ENCODE measurements at regions not wholly inside any gene's neighbourhood (a gene's known extent, or its start where the extent isn't known, plus 50 kb on each side); places are given as distances from the start of the nearest gene placed in this dataset.

GRCh38 chr7:91671245-91671644 is 209.3 kb downstream of the MTERF1 start:
- TF ChIP-seq EZH2 (IDR thresholded peaks at IDR 0.05; ENCODE audit: borderline replicate concordance, insufficient read depth, low read depth, low read length, poor library complexity, severe bottlenecking) (no peak), CTCF (IDR thresholded peaks at IDR 0.05) (no peak)
